ENCODE measurements at regions not wholly inside any gene's neighbourhood (a gene's known extent, or its start where the extent isn't known, plus 50 kb on each side); places are given as distances from the start of the nearest gene placed in this dataset.

DNA sequence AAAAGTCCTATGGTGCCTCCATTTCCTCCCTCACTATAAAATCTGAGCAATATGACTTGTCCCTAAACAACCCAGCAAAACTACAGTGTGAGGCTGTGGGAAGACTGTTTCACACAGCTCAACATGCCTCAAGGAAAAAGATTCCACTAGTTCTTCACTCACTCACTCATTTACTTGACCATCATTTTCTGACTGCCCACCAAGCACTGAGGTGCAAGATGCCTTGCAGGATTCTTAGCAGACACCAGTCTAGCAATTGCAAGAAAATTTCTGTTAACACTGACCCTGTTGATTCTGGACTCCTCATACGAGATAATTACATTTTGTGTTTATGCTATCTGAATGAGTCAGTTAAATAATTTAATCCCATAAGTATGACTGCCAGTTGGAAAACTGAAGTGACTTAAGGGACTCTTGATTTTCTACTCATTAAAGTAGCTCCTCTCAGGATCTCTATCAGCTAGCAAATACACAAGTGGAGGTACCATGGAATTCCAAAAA lies 51.9 kb upstream of the PCBP1 start:
- TF ChIP-seq ISL1 (CRISPR knock-in tag; IDR thresholded peaks at IDR 0.05) (no peak), ZFP3 (CRISPR knock-in tag; IDR thresholded peaks at IDR 0.05) (no peak), ZNF8 (CRISPR knock-in tag; IDR thresholded peaks at IDR 0.05) (no peak), PPARA (CRISPR knock-in tag; IDR thresholded peaks at IDR 0.05; ENCODE audit: borderline replicate concordance) (no peak), ARNTL (CRISPR knock-in tag; IDR thresholded peaks at IDR 0.05; ENCODE audit: borderline replicate concordance, low read depth) (no peak), RARB (CRISPR knock-in tag; IDR thresholded peaks at IDR 0.05) (no peak)
- TF ChIP-seq, protein P1, sequence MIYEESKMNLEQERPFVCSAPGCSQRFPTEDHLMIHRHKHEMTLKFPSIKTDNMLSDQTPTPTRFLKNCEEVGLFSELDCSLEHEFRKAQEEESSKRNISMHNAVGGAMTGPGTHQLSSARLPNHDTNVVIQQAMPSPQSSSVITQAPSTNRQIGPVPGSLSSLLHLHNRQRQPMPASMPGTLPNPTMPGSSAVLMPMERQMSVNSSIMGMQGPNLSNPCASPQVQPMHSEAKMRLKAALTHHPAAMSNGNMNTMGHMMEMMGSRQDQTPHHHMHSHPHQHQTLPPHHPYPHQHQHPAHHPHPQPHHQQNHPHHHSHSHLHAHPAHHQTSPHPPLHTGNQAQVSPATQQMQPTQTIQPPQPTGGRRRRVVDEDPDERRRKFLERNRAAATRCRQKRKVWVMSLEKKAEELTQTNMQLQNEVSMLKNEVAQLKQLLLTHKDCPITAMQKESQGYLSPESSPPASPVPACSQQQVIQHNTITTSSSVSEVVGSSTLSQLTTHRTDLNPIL (CRISPR knock-in tag; IDR thresholded peaks at IDR 0.05; ENCODE audit: low read depth), result no peak
- TF ChIP-seq, protein P2, sequence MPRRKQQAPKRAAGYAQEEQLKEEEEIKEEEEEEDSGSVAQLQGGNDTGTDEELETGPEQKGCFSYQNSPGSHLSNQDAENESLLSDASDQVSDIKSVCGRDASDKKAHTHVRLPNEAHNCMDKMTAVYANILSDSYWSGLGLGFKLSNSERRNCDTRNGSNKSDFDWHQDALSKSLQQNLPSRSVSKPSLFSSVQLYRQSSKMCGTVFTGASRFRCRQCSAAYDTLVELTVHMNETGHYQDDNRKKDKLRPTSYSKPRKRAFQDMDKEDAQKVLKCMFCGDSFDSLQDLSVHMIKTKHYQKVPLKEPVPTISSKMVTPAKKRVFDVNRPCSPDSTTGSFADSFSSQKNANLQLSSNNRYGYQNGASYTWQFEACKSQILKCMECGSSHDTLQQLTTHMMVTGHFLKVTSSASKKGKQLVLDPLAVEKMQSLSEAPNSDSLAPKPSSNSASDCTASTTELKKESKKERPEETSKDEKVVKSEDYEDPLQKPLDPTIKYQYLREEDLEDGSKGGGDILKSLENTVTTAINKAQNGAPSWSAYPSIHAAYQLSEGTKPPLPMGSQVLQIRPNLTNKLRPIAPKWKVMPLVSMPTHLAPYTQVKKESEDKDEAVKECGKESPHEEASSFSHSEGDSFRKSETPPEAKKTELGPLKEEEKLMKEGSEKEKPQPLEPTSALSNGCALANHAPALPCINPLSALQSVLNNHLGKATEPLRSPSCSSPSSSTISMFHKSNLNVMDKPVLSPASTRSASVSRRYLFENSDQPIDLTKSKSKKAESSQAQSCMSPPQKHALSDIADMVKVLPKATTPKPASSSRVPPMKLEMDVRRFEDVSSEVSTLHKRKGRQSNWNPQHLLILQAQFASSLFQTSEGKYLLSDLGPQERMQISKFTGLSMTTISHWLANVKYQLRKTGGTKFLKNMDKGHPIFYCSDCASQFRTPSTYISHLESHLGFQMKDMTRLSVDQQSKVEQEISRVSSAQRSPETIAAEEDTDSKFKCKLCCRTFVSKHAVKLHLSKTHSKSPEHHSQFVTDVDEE (CRISPR knock-in tag; IDR thresholded peaks at IDR 0.05), result no peak
- TF ChIP-seq, protein P3, sequence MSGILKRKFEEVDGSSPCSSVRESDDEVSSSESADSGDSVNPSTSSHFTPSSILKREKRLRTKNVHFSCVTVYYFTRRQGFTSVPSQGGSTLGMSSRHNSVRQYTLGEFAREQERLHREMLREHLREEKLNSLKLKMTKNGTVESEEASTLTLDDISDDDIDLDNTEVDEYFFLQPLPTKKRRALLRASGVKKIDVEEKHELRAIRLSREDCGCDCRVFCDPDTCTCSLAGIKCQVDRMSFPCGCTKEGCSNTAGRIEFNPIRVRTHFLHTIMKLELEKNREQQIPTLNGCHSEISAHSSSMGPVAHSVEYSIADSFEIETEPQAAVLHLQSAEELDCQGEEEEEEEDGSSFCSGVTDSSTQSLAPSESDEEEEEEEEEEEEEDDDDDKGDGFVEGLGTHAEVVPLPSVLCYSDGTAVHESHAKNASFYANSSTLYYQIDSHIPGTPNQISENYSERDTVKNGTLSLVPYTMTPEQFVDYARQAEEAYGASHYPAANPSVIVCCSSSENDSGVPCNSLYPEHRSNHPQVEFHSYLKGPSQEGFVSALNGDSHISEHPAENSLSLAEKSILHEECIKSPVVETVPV (CRISPR knock-in tag; IDR thresholded peaks at IDR 0.05), result no peak
- TF ChIP-seq, protein P4, sequence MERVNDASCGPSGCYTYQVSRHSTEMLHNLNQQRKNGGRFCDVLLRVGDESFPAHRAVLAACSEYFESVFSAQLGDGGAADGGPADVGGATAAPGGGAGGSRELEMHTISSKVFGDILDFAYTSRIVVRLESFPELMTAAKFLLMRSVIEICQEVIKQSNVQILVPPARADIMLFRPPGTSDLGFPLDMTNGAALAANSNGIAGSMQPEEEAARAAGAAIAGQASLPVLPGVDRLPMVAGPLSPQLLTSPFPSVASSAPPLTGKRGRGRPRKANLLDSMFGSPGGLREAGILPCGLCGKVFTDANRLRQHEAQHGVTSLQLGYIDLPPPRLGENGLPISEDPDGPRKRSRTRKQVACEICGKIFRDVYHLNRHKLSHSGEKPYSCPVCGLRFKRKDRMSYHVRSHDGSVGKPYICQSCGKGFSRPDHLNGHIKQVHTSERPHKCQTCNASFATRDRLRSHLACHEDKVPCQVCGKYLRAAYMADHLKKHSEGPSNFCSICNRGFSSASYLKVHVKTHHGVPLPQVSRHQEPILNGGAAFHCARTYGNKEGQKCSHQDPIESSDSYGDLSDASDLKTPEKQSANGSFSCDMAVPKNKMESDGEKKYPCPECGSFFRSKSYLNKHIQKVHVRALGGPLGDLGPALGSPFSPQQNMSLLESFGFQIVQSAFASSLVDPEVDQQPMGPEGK (CRISPR knock-in tag; IDR thresholded peaks at IDR 0.05; ENCODE audit: borderline replicate concordance), result no peak

All from SK-N-SH treated with all-trans-retinoic acid at 6 μM for 48 hours (cell line).